GM23248 (cell line): ENCODE measurements at regions not wholly inside any gene's neighbourhood (a gene's known extent, or its start where the extent isn't known, plus 50 kb on each side); places are given as distances from the start of the nearest gene placed in this dataset.

Experiments
- EZH2 ChIP-seq: fragments of 200-600 bp; sonication (generic); IDR thresholded peaks from 2 replicates; pipeline ENCODE4 v1.6.1; 2018; ENCODE audit warnings: antibody characterized with exemption, mild to moderate bottlenecking; ENCODE audit not compliant: insufficient read depth, poor library complexity, severe bottlenecking
- EZH2phosphoT487 ChIP-seq: fragments of 200-600 bp; sonication (generic); IDR thresholded peaks from 2 replicates; pipeline ENCODE4 v1.6.1; 2018; ENCODE audit warnings: antibody characterized with exemption, moderate library complexity, mild to moderate bottlenecking, low read depth; ENCODE audit not compliant: insufficient read depth

DNA sequence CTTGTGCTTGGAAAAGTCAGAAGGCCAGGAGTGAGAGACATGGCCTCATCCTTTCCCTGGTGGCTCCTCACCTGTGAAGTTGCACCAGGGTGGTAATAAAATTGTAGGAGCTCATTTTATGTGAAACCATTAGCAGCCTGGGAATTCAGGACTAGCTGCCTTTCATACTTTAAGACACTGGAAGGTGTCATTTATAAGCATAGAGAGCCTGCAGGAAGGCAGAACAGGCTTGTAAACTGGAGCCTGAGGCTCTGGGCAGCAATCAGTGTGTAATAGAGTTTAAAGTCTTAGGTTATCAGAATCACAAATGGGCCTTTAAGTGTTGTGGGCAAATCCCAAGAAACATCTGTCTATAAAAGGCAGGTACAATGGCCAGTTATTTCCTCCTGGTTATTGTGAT, 127.2 kb downstream of the TM9SF2 start:
- no peak for TF ChIP-seq EZH2
- TF ChIP-seq EZH2phosphoT487 = no peak
